DND-41 (cell line): ENCODE measurements at regions not wholly inside any gene's neighbourhood (a gene's known extent, or its start where the extent isn't known, plus 50 kb on each side); places are given as distances from the start of the nearest gene placed in this dataset.

Experiments
- ATAC-seq: fragments of 200-7000 bp; cut with Tn5 transposase; 3 replicates; pipeline ENCODE4 v1.9.1; 2021; ENCODE audit warnings: low read depth; ENCODE audit not compliant: insufficient read depth
- DNase-seq: peaks from one replicate; pipeline ENCODE4 v3.0.0-alpha.2; 2020
- H2AFZ ChIP-seq: 2 replicates; pipeline ENCODE4 v1.6.0; 2012; ENCODE audit warnings: low read depth, low read length
- H3K27ac ChIP-seq: 2 replicates; pipeline ENCODE4 v1.5.1; 2012; ENCODE audit warnings: low read length, inconsistent platforms
- H3K27me3 ChIP-seq: fragments of 200-600 bp; sonication (generic); 2 replicates; pipeline ENCODE4 v1.6.0; 2012; ENCODE audit warnings: low read length, mild to moderate bottlenecking, inconsistent platforms; ENCODE audit not compliant: insufficient read depth, poor library complexity
- H3K36me3 ChIP-seq: 2 replicates; pipeline ENCODE4 v1.5.1; 2012; ENCODE audit warnings: low read length, inconsistent platforms; ENCODE audit not compliant: insufficient read depth
- H3K4me1 ChIP-seq: 2 replicates; pipeline ENCODE4 v1.5.1; 2012; ENCODE audit warnings: mild to moderate bottlenecking, low read length; ENCODE audit not compliant: insufficient read depth
- H3K4me2 ChIP-seq: 2 replicates; pipeline ENCODE4 v1.6.0; 2012; ENCODE audit warnings: mild to moderate bottlenecking, moderate library complexity, low read length, inconsistent platforms; ENCODE audit not compliant: insufficient read depth
- H3K4me3 ChIP-seq, 2 experiments: fragments of 200-600 bp in 1 of 2; shearing (Covaris generic) in 1 of 2; 2 replicates each; pipeline ENCODE4 v1.5.1; 2012 to 2016; ENCODE audit warnings: inconsistent platforms in 2 of 2, low read length in 2 of 2, mild to moderate bottlenecking in 2 of 2, low read depth in 1 of 2, moderate library complexity in 1 of 2
- H3K79me2 ChIP-seq: 2 replicates; pipeline ENCODE4 v1.6.0; 2012; ENCODE audit warnings: low read length, inconsistent platforms; ENCODE audit not compliant: insufficient read depth
- H3K9ac ChIP-seq: 2 replicates; pipeline ENCODE4 v1.6.0; 2012; ENCODE audit warnings: low read depth, mild to moderate bottlenecking, inconsistent platforms, low read length, moderate library complexity
- H3K9me3 ChIP-seq: 2 replicates; pipeline ENCODE4 v1.5.1; 2012; ENCODE audit warnings: low read length, moderate library complexity, mild to moderate bottlenecking, inconsistent platforms; ENCODE audit not compliant: insufficient read depth, severe bottlenecking
- H4K20me1 ChIP-seq: 2 replicates; pipeline ENCODE4 v1.6.0; 2012; ENCODE audit warnings: low read length; ENCODE audit not compliant: insufficient read depth
- CTCF ChIP-seq: IDR thresholded peaks from 2 replicates; pipeline ENCODE4 v1.5.1; 2012; ENCODE audit warnings: borderline replicate concordance, low read length, moderate library complexity, mild to moderate bottlenecking; ENCODE audit not compliant: poor library complexity, severe bottlenecking; ENCODE audit errors: extremely low read depth
- EZH2 ChIP-seq: IDR thresholded peaks from 3 replicates; pipeline ENCODE4 v1.6.1; 2012; ENCODE audit warnings: borderline replicate concordance, low read depth, mild to moderate bottlenecking, moderate library complexity, low read length, inconsistent platforms; ENCODE audit not compliant: severe bottlenecking

- Histone ChIP-seq H3K4me2 (no peak overlapping the region), H3K27ac (no peak overlapping the region), H4K20me1 (no peaks in the 10 kb centered on the region), H3K9me3 (no peaks in the 10 kb centered on the region), H3K4me3 (no peak overlapping the region), H2AFZ (no peak overlapping the region), H3K4me1 (no peaks in the 10 kb centered on the region), H3K9ac (no peak overlapping the region), H3K27me3 (peaks cover 3% of the 10 kb centered on the region), H3K36me3 (no peaks in the 10 kb centered on the region), H3K79me2 (no peaks in the 10 kb centered on the region)
- ATAC-seq: no peak
- no peak for DNase-seq
- TF ChIP-seq EZH2: no peak
- no peak for TF ChIP-seq CTCF
Measured at GRCh38 chr2:20541294-20541640, 94.4 kb downstream of the RHOB start.

- Histone ChIP-seq H3K27me3 (peaks cover 3% of the 10 kb centered on the region), H3K27ac (no peak overlapping the region), H3K36me3 (no peaks in the 10 kb centered on the region), H3K79me2 (no peaks in the 10 kb centered on the region), H3K4me1 (no peaks in the 10 kb centered on the region), H3K4me2 (no peak overlapping the region), H3K9ac (no peak overlapping the region), H4K20me1 (no peaks in the 10 kb centered on the region), H3K4me3 (no peak overlapping the region), H3K9me3 (no peaks in the 10 kb centered on the region), H2AFZ (no peak overlapping the region)
- DNase-seq: no peak
- no peak for TF ChIP-seq CTCF
- no peak for TF ChIP-seq EZH2
- no peak for ATAC-seq
Measured at GRCh38 chr2:20541651-20542050, 94.8 kb downstream of the RHOB start.

- no peaks in the 10 kb centered on the region for H3K4me1 ChIP-seq
- H3K4me2 ChIP-seq: no peak overlapping the region
- no peak overlapping the region for H3K27ac ChIP-seq
Measured at GRCh38 chr2:20542269-20542668, 95.4 kb downstream of the RHOB start.

More at GRCh38 chr2:20542269-20542668, 95.4 kb downstream of the RHOB start:
- H3K9me3 ChIP-seq: no peaks in the 10 kb centered on the region
- H3K27me3 ChIP-seq: peaks cover 3% of the 10 kb centered on the region
- DNase-seq (no peak), ATAC-seq (no peak)
- TF ChIP-seq EZH2: no peak
- TF ChIP-seq CTCF: no peak
- H3K79me2 ChIP-seq: no peaks in the 10 kb centered on the region
- H3K36me3 ChIP-seq: no peaks in the 10 kb centered on the region
- no peak overlapping the region for H2AFZ ChIP-seq
- H3K4me3 ChIP-seq: no peak overlapping the region
- no peak overlapping the region for H3K9ac ChIP-seq
- H4K20me1 ChIP-seq: no peaks in the 10 kb centered on the region
